Suprapubic skin (tissue), 4 donors: ENCODE measurements at regions not wholly inside any gene's neighbourhood (a gene's known extent, or its start where the extent isn't known, plus 50 kb on each side); places are given as distances from the start of the nearest gene placed in this dataset.
"Not testable (repeated sequence)": the region's sequence is repeated elsewhere in the genome, so short reads cannot be mapped to it uniquely, and the experiment has no call there.

ENCODE experiments used
- DNase-seq, 2 donors: peaks; one replicate each; pipeline ENCODE4 v3.0.0-alpha.2; 2019; ENCODE audit warnings: low spot score in 2 of 2
- H3K27ac ChIP-seq: fragments of 200-600 bp; sonication (generic); one replicate; pipeline ENCODE4 v1.5.1; 2019
- H3K27me3 ChIP-seq: fragments of 200-600 bp; sonication (generic); one replicate; pipeline ENCODE4 v1.5.1; 2019
- H3K36me3 ChIP-seq: fragments of 200-600 bp; sonication (generic); one replicate; pipeline ENCODE4 v1.5.1; 2019
- H3K4me1 ChIP-seq: fragments of 200-600 bp; sonication (generic); one replicate; pipeline ENCODE4 v1.5.1; 2019
- H3K4me3 ChIP-seq: fragments of 200-600 bp; sonication (generic); one replicate; pipeline ENCODE4 v1.5.1; 2019; ENCODE audit warnings: mild to moderate bottlenecking
- H3K9me3 ChIP-seq: fragments of 200-600 bp; sonication (generic); one replicate; pipeline ENCODE4 v1.5.1; 2019
- CTCF ChIP-seq, 2 donors: fragments of 200-600 bp in 1 of 2; fragments of 450-650 bp in 1 of 2; sonication (generic) in 1 of 2; IDR thresholded peaks; one replicate each; pipeline ENCODE4 v1.5.1; 2016 to 2019; ENCODE audit warnings: antibody characterized with exemption in 2 of 2, mild to moderate bottlenecking in 1 of 2, moderate library complexity in 1 of 2
- EP300 ChIP-seq: sonication (generic); formaldehyde crosslinking; IDR thresholded peaks from one replicate; pipeline ENCODE4 v1.6.1; 2017; ENCODE audit warnings: antibody characterized with exemption
- POLR2A ChIP-seq, 2 donors: fragments of 450-650 bp; IDR thresholded peaks; one replicate each; pipeline ENCODE4 v1.6.1; 2017; ENCODE audit warnings: antibody characterized with exemption in 2 of 2, mild to moderate bottlenecking in 2 of 2, moderate library complexity in 2 of 2
- POLR2AphosphoS5 ChIP-seq, 3 donors: sonication (generic); formaldehyde crosslinking; IDR thresholded peaks; one replicate each; pipeline ENCODE4 v1.6.1; 2017; ENCODE audit warnings: antibody characterized with exemption in 3 of 3
- WGBS: methylation state at CpG from one replicate; pipeline ENCODE4 v1.1.5; 2018; 5-methylcytosine and 5-hydroxymethylcytosine counted together

GRCh38 chrX:3428792-3429191 lies 82.3 kb upstream of the MXRA5 start:
- H3K9me3 ChIP-seq = no peaks in the 10 kb centered on the region
- H3K4me1 ChIP-seq = no peaks in the 10 kb centered on the region
- no peaks in the 10 kb centered on the region for H3K27me3 ChIP-seq
- no peak for DNase-seq
- no peak for TF ChIP-seq EP300
- TF ChIP-seq CTCF (IDR thresholded peaks at IDR 0.05) = no peak
- no peak for TF ChIP-seq POLR2A (IDR thresholded peaks at IDR 0.05)
- no peak for TF ChIP-seq POLR2AphosphoS5 (IDR thresholded peaks at IDR 0.05)
- no peak overlapping the region for H3K4me3 ChIP-seq
- 56% methylated on average over 2 of the region's 2 CpGs for WGBS
- no peaks in the 10 kb centered on the region for H3K36me3 ChIP-seq
- H3K27ac ChIP-seq = no peak overlapping the region

GRCh38 chrX:3426552-3426951 lies 80.1 kb upstream of the MXRA5 start:
- no peaks in the 10 kb centered on the region for H3K36me3 ChIP-seq
- H3K9me3 ChIP-seq = no peaks in the 10 kb centered on the region
- WGBS = 99% methylated on average over 2 of the region's 2 CpGs
- TF ChIP-seq POLR2AphosphoS5 (IDR thresholded peaks at IDR 0.05) (no peak), EP300 (no peak), CTCF (IDR thresholded peaks at IDR 0.05) (no peak), POLR2A (IDR thresholded peaks at IDR 0.05) (no peak)
- no peak overlapping the region for H3K4me3 ChIP-seq
- no peak overlapping the region for H3K27ac ChIP-seq
- DNase-seq = no peak
- H3K27me3 ChIP-seq = no peaks in the 10 kb centered on the region
- H3K4me1 ChIP-seq = no peaks in the 10 kb centered on the region

- no peaks in the 10 kb centered on the region for H3K4me1 ChIP-seq
- WGBS = 74% methylated on average over 6 of the region's 6 CpGs
- TF ChIP-seq POLR2AphosphoS5 (IDR thresholded peaks at IDR 0.05) = no peak
- no peak for TF ChIP-seq CTCF (IDR thresholded peaks at IDR 0.05)
- TF ChIP-seq EP300 = no peak
- TF ChIP-seq POLR2A (IDR thresholded peaks at IDR 0.05) = no peak
Observed at GRCh38 chrX:3425031-3425430, 78.6 kb upstream of the MXRA5 start.

GRCh38 chrX:3420316-3420715 lies 73.9 kb upstream of the MXRA5 start:
- TF ChIP-seq POLR2A (IDR thresholded peaks at IDR 0.05) (no peak), EP300 (no peak), POLR2AphosphoS5 (IDR thresholded peaks at IDR 0.05) (no peak), CTCF (IDR thresholded peaks at IDR 0.05) (no peak)
- H3K4me1 ChIP-seq = no peaks in the 10 kb centered on the region
- no peak overlapping the region for H3K27ac ChIP-seq
- H3K9me3 ChIP-seq = no peaks in the 10 kb centered on the region
- WGBS = 88% methylated on average over 3 of the region's 3 CpGs
- no peaks in the 10 kb centered on the region for H3K27me3 ChIP-seq
- DNase-seq = no peak
- no peaks in the 10 kb centered on the region for H3K36me3 ChIP-seq
- no peak overlapping the region for H3K4me3 ChIP-seq

More at GRCh38 chrX:3425031-3425430, 78.6 kb upstream of the MXRA5 start:
- Histone ChIP-seq H3K9me3 (no peaks in the 10 kb centered on the region), H3K27ac (no peak overlapping the region), H3K27me3 (no peaks in the 10 kb centered on the region), H3K36me3 (no peaks in the 10 kb centered on the region), H3K4me3 (no peak overlapping the region)
- DNase-seq = no peak

GRCh38 chrX:3415011-3415410 lies 68.6 kb upstream of the MXRA5 start:
- Histone ChIP-seq H3K4me1 (no peaks in the 10 kb centered on the region), H3K4me3 (no peak overlapping the region), H3K27ac (no peak overlapping the region), H3K36me3 (no peaks in the 10 kb centered on the region), H3K9me3 (no peaks in the 10 kb centered on the region), H3K27me3 (no peaks in the 10 kb centered on the region)
- no peak for TF ChIP-seq EP300
- no peak for TF ChIP-seq POLR2AphosphoS5 (IDR thresholded peaks at IDR 0.05)
- TF ChIP-seq CTCF (IDR thresholded peaks at IDR 0.05) = no peak
- no peak for TF ChIP-seq POLR2A (IDR thresholded peaks at IDR 0.05)
- WGBS = 47% methylated on average over 4 of the region's 4 CpGs
- no peak for DNase-seq

- H3K4me1 ChIP-seq, H3K4me3 ChIP-seq, H3K36me3 ChIP-seq, DNase-seq, H3K9me3 ChIP-seq, H3K27ac ChIP-seq, H3K27me3 ChIP-seq: not testable (repeated sequence)
- WGBS = 90% methylated on average over 2 of the region's 2 CpGs
Observed at GRCh38 chrX:3411626-3412025, 65.2 kb upstream of the MXRA5 start.

GRCh38 chrX:3409936-3410335 lies 63.5 kb upstream of the MXRA5 start:
- DNase-seq, H3K4me3 ChIP-seq, H3K27ac ChIP-seq, H3K4me1 ChIP-seq, H3K27me3 ChIP-seq, H3K9me3 ChIP-seq, H3K36me3 ChIP-seq: not testable (repeated sequence)
- 70% methylated on average over 4 of the region's 4 CpGs for WGBS
